HG03045 (cell line): ENCODE measurements at regions not wholly inside any gene's neighbourhood (a gene's known extent, or its start where the extent isn't known, plus 50 kb on each side); places are given as distances from the start of the nearest gene placed in this dataset.

Experiments
- ATAC-seq: cut with Tn5 transposase; IDR thresholded peaks from one replicate; pipeline ENCODE4 v1.9.1; 2021; ENCODE audit warnings: mild to moderate bottlenecking, moderate library complexity; ENCODE audit not compliant: unreplicated experiment

DNA sequence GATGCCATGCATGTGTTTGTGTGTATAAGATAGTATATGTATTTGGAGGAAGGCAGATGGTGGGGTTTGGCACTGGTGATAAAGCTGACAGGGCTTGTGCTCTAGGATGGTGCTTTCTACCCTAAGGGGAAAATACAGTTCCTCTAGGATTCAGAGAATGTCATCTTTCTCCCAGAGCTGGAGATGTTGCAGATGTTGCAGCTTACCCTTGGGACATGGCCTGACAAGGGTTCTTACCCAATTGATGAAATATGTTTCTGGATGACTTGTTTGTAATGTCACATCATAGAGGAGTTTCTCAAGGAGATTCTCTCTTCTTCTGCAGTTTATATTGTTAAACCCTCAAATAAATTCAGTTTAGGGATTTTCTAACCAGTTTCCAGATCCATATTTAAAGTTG lies 52.5 kb upstream of the PITX2 start:
- ATAC-seq: no peak

DNA sequence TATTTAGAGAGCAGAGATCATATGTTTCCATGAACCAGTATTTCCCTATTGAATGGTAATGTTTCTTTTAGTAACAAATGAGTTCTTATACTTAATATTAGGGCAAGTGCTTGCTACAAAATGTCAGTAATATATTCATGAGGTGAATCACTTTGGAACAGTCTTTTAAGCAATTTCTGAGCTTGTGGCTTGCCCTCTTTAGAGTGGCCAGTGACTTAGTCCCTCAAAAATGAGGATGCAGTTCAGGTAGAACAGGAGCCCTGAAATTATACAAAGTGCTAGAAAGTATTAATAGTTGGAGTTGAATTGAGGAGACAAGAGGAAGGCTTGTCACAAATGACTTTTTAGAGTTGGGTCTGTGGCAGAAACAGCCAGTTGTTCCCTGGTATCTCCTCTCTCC lies 53.4 kb upstream of the PITX2 start:
- no peak for ATAC-seq

DNA sequence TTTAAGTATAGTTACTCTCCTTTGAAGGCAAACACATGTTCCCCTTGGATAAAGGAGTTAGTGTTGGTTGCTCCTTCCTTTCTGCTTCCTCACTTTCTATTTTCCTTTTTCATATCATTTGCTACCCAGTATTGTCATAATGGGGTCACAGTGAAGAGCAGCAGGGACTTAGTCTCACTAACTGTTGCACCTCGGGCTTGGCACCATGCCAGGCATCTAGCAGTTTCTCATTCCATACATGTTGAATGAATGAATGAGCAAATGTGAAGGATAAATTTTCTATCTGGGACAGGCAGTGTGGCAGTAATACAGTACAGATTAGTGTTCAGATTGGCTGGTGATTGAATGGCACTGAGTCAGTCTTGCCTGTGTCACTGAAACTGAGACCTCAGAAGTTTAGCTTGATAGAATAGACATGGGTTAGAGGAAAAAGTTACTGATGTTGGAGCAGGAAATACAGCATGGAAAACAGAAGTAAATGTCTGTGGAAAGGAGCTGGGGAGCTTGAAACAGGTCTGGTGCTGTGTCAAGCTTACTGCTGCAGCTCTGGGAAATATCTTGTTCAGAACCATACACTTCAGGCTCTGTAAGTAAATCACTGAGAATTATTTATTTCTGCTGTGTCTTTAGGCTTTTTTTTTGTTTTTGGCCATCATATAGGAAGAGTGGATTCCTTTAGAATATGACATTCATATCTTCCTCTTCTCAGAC lies 55.8 kb upstream of the PITX2 start:
- ATAC-seq: no peak

DNA sequence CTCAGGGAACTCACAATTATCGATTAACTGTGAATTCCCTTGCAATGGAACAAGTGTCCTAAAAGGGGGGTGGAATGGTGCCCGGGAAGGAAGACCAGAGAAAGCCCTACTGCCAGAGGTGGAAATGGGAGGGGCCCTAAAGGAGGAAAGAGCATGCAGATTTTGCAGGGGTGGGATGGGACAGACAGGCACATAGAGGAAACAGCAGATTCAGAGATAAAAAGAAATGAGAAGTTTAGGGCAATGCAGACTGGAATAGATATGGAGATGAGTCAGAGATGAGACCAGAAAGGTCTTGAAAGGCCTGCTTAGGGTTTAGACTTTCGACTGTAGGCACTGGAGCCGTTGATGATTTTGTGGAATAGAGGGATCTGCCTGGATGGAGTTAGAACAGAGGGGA lies 57.4 kb upstream of the PITX2 start:
- ATAC-seq: no peak

DNA sequence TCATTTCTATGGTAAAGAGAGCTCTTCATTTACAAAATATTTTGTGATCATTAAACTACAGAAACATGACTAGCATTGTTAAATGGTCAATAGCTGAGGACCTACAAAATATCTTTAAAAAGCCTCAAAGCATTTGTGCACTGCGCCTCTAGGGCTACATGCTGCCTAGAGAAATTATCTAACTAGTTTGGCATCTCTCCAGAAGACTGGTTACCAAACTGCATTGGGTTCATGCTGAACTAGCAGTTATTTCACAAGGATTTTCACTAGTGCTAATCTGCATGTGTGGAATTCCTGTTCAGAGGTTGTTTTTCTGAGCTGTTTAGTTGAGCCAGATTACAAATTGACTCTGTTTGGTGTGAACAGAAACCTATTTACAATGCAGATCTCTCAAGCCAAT lies 58.5 kb upstream of the PITX2 start:
- ATAC-seq: no peak

DNA sequence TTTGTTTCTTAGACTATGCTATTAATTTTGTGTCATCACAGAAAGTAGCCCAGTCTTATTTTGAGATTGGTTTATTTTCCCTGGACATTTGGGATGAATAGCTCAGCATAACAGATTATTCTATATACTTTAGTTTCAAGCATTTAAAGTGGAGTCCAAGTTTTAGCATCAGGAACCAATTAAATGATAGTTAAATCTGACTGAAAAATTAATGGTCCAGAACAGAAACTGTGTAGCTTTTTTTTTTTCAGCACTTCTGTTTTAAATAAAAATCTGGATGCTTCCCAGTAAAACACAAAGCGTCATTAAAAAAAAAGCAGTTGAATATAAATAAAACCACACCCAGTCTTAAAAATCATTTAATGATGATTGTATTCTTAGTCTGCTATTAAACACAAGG lies 59.4 kb upstream of the PITX2 start:
- ATAC-seq: no peak

DNA sequence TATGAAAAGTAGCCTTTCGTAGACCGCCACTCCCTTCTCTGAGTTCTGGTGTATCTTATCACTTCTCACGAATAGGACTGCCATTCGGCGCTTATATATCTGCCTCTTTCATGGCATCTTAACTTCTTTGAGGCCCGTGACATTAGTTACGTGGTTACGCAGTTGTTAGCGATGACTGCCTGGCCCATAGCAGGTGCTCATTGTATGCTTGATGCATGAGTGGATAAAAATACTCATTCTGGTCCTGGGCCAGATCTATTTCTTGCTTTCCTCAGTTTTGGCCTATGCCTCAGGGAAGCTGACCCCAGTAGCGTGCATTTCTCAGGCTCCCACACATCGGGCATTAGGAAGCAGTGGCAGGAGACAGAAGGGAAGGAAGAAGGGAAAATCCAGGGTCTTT lies 60.7 kb upstream of the PITX2 start:
- no peak for ATAC-seq

DNA sequence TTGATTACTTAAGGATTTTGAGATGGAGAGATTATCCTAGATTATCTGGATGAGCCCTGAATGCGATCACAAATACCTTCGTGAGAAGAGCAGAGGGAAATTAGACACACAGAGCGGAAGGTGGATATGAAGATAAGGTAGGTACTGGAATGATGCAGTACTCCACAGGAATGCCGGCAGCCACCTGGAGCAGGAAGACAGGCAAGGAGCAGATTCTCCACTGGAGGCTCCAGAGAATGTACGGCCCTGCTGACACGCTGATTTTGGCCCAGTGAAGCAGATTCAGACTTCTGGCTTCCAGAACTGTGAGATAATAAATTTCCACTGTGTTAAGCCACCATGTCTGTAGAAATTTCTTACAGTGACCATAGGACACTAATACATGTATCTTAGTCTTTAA lies 79.4 kb upstream of the PITX2 start:
- no peak for ATAC-seq

DNA sequence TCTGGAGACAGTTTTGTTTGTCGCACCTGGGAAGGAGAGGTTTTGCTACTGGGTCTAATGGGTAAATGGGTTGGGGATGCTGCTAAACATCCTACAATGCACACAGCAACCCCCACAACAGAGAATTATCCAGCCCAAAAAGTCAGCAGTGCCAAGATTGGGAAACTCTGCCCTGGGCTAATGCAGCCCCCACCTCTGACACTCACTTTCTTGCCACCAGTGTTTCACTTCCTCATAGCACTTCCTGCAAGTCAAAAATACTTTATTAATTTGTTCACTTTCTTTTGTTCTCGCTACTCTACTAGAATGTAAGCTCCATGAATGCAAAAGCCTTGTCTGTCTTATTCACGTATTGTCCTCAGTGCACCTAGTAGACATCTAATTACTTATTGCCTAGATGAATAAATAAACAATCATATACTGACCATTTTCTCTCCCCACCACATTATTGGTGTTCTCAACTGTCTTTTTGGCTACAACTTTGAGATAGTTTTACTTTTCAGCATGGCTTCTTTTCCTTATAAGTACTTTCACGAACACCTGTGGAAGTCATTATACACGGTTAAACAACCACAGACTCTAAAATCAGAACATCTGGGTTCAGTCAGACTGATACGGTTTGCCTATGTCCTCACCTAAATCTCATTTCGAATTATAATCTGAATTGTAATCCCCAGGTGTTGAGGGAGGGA lies 82.0 kb upstream of the PITX2 start:
- no peak for ATAC-seq

DNA sequence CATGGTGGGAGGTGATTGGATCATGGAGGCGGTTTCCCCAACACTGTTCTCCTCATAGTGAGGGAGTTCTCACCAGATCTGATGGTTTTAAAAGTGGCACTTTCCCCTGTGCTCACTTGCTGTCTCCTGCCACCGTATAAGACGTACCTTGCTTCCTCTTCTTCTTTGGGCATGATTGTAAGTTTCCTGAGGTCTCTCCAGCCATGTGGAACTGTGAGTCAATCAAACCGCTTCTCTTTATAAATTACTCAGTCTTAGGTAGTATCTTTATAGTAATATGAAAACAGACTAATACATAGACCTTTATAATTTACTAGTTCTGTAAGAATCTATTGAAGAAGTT lies 82.5 kb upstream of the PITX2 start:
- no peak for ATAC-seq

DNA sequence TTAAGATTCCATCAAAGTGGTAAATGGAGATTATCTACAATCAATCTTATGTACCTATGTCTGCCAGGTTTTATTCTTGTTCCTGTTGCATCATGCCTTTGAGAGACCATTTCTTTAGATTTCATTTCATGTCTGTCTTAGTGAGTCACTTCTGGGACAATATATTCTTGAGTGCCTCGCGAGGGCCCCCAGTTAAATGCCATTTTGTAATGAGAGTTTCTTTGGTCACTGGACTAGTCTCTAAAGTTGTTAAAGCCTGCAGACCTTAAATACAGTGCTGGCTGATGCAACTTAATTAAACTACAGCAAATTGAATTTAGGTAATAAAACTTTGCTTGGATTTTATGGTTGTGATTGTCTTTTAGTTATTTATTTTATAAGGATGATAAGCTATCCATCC lies 87.2 kb upstream of the PITX2 start:
- ATAC-seq: no peak

DNA sequence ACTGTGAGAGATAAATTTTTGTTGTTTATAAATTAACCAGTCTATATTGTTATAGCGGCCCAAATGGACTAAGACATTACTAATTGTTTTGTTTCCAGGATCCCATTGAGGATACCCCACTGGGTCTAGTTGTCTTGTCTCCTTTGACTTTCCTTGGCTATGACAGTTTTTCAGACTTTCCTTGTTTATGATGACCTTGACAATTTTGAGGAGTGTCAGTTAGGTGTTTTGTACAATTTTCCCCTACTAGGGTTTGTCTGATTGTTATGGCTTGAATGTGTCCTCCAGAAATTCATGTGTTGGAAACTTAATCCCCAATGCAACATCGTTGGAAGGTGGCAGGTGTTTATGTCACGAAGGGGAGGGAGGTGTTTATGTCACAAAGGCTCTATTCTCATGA lies 89.6 kb upstream of the PITX2 start:
- ATAC-seq: no peak

DNA sequence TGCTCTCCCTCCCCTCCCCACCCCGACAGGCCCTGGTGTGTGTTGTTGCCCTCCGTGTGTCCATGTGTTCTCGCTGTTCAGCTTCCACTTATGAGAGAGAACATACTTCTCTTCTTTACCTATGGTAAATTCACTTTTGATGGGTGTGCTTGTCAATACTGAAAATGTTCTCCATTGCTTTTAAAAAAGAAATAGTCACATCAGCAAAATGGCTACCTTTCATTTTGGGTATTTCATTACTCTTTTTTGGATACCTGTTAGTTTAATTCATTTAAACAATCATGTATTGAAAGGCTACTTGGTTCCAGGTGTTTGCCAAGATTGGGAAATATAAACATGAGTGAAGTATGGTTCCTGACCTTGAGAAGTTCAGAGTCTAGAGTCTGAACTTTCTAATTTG lies 107.4 kb upstream of the PITX2 start:
- ATAC-seq: no peak

DNA sequence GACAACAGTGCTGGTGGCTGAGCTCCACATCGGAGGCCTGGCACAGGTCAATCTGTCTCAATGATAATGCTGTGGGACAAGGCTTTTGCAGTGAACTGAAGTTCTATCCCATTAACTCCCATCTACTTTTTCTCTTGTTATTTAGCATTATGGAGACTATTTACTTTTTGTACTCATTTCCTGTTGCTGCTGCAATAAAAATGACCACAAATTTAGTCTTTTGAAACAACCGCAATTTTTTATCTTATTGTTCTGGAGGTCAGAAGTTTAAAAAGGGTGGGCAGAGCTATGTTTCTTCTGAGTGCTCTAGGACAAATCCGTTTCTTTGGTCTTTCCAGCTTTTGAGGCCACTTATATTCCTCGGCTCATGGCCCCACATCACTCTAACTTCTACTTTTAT lies 111.0 kb upstream of the PITX2 start:
- ATAC-seq: no peak

DNA sequence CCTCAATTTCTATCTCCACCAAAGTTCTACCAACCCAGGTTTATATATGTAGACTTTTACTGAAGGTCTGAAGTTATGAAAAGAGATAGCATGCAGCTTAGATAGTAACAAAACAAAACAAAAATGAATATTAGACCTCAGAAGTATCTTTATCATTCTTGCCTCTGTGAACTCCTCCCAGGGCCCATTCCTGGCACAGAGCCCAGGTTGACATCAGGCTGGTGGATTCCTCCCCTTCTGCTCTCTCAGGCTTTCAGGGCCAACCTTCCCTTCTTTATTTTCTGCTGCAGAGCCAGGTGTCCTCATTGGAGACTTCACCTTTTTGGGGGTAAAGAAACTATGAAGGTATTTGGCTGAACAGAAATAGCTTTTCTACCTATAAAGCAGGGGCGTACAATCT lies 112.8 kb upstream of the PITX2 start:
- ATAC-seq: no peak

DNA sequence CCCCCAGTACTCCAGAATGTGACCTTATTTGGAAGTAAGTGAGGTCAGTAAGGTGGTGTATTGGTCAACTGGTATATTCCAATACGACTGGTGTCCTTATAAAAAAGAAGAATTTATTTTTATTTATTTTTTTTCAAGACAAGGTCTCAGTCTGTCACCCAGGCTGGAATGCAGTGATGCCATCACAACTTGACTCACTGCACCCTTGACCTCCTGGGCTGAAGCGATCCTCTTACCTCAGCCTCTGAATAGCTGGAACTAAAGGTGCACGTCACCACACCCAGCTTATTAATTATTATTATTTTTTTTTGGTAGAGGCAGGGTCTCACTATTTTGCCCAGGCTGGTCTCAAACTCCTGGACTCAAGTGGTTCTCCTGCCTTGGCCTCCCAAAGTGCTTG lies 115.1 kb upstream of the PITX2 start:
- no peak for ATAC-seq

DNA sequence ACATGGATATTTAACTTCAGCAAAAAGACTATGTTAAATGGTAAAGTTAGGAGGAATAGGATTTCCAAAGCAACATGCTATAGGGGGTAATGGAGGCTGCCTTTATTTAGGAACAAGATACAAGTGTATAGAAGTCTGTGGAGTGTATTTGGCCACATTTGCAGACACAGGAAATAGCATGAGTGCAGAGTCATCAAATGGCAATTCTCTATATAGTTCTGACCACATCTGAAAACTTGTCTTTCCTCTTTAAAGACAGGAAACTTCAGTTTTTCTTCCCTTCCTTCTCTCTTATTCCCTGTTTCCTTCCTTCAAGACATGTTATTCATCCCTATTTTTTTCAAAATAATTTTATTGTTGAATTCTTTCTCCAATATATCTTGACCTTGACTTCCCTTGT lies 119.3 kb upstream of the PITX2 start:
- no peak for ATAC-seq

DNA sequence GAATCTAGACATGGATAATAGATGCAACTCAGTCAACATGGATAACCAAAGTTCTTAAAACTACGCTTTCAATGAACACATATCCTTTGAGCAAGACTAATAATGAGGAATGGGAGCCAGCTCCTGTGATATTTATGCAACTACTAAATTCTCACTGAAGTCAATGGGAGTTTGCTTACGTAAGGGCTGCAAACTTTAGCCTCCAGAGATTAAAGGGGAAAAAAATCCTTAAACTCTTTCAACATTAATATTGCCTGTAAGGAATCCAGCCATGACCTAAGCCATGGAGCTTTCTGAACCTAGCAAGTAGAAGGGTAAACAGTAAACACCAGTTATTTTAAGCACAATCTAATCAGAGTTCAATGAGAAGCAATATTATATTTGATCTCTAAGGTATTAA lies 125.2 kb upstream of the PITX2 start:
- no peak for ATAC-seq

DNA sequence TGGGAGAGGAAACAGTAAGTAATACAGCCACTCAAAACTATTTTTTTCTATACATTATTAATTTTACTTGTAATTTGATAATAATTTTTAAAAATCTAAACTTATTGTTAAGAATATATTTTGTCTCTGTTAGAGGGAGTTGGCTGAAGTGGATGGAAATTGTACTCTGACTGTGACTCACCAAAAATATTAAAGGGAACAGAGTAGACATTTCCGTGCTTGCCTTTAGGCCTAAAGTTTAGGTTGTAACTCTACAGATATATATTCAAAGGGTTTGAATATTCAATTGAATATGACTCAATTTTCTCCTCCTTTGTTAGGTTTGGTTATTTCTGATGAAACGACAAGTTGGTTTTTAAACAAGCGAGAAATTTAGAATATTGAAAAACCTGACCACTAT lies 128.3 kb upstream of the PITX2 start:
- no peak for ATAC-seq

DNA sequence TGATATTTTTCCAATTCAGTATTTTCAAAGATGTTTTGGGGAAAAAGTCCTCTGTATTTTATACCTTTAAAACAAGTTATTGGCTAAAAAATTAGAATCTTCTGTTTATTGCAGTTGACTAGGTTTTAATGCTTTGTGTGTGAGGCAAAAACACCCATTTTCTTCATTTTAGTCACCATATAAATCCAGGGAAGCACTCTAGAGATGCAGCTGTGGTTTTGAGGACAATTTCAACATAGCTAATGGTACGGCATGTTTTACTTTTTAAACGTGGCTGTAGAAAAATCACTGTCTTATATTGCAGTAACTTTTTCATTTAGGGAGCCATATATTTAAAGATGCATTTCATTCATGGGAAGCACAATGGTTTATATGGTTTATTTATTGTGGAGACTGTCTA lies 129.1 kb upstream of the PITX2 start:
- ATAC-seq: no peak

DNA sequence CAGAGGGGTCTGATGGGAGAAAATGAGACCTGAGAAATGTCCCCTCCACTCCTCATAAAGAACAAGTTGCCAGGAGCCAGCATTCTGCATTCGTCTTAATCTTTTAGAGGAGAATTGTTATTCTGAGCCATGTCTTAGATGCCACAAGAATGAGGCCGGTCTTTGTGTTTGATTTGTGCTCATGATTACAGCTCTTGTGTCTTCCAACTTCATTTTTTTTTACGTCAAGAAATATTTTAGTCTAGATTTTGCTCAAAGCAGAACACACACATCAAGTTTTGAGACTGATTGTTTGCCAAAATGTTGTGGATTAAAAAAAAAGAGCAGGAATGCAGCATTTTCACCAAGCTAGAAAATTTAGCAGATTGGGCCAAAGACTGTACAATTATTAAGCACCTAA lies 130.6 kb upstream of the PITX2 start:
- ATAC-seq: no peak

DNA sequence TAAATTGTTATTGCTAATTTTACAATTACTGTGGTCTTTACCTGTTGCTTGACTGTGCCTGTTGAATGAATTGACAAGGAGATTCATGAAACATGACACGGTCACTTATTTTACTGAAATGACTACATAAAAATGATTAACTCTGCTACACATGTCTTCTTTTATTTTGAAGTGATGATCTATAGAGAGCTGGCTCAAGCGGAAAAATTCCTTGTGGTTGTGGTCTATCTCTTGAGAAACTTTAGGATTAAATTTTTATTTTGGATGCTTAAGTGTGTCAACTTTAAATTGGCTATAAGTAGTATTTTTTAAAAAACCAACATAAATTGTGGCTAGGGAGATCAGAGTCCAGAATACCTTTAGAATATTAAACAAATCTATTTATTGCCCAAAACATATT lies 131.8 kb upstream of the PITX2 start:
- no peak for ATAC-seq

DNA sequence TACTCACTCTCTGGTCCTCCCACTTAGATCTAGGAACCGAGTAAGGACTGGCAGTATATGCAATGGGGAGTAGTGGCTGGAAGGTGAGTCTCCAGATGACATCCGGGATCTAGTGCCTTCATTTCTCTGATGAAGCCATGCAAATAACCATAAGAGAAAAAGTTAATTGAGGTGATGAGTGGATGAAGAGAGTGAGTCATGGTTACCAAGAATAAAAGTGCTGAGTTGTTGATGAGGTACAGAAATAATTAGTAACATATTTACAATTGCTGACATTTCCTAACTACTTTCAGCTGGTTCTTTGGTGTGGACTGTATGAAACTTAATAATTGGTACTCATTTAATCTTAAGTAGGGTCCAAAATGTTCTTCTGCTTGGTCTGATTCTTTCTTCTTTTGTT lies 146.7 kb upstream of the PITX2 start:
- ATAC-seq: no peak
